Lower lobe of right lung (tissue), 2 donors: ENCODE measurements at regions not wholly inside any gene's neighbourhood (a gene's known extent, or its start where the extent isn't known, plus 50 kb on each side); places are given as distances from the start of the nearest gene placed in this dataset.

Experiments used
- ATAC-seq, 2 donors: fragments of 200-7000 bp; cut with Tn5 transposase; one replicate each; pipeline ENCODE4 v1.9.1; 2020 to 2022; ENCODE audit warnings: mild to moderate bottlenecking in 2 of 2, moderate library complexity in 2 of 2
- DNase-seq: peaks from one replicate; pipeline ENCODE4 v3.0.0-alpha.2; 2020
- H3K27ac ChIP-seq: fragments of 200-600 bp; one replicate; pipeline ENCODE4 v1.8.0; 2022
- H3K27me3 ChIP-seq: fragments of 200-600 bp; one replicate; pipeline ENCODE4 v1.8.0; 2022; ENCODE audit warnings: low read depth
- H3K36me3 ChIP-seq: fragments of 200-600 bp; one replicate; pipeline ENCODE4 v1.8.0; 2022; ENCODE audit warnings: mild to moderate bottlenecking
- H3K4me1 ChIP-seq: fragments of 200-600 bp; one replicate; pipeline ENCODE4 v1.8.0; 2022
- H3K4me3 ChIP-seq: fragments of 200-600 bp; one replicate; pipeline ENCODE4 v1.8.0; 2022; ENCODE audit warnings: mild to moderate bottlenecking
- H3K9me3 ChIP-seq: fragments of 200-600 bp; one replicate; pipeline ENCODE4 v1.8.0; 2022
- CTCF ChIP-seq: fragments of 200-600 bp; IDR thresholded peaks from one replicate; pipeline ENCODE4 v1.8.0; 2022; ENCODE audit warnings: antibody characterized with exemption, mild to moderate bottlenecking
- intact Hi-C: fragments of 100-400 bp; cut with DNase I; formaldehyde crosslinking; loops from one replicate; pipeline ENCODE4 v1.11.0; 2022
- donor health status: DM: no; HTN: yes; CAD: no; lungs with severe emphysema.

- H3K9me3 ChIP-seq, result no peaks in the 10 kb centered on the region
- TF ChIP-seq CTCF, result no peak
- ATAC-seq (no peak), DNase-seq (no peak)
- H3K36me3 ChIP-seq, result no peaks in the 10 kb centered on the region
- no peaks in the 10 kb centered on the region for H3K4me1 ChIP-seq
- intact Hi-C loops, result no loop called here
- no peaks in the 10 kb centered on the region for H3K27me3 ChIP-seq
- H3K4me3 ChIP-seq, result no peak overlapping the region
- no peak overlapping the region for H3K27ac ChIP-seq
Measured at GRCh38 chr6:12528581-12529363, 187.8 kb upstream of the PHACTR1 start.

- H3K36me3 ChIP-seq, result no peaks in the 10 kb centered on the region
- no peak overlapping the region for H3K27ac ChIP-seq
- ATAC-seq (no peak), DNase-seq (no peak)
- H3K27me3 ChIP-seq, result no peaks in the 10 kb centered on the region
- TF ChIP-seq CTCF, result no peak
- no peaks in the 10 kb centered on the region for H3K9me3 ChIP-seq
- no peak overlapping the region for H3K4me3 ChIP-seq
- intact Hi-C loops, result no loop called here
- no peaks in the 10 kb centered on the region for H3K4me1 ChIP-seq
Measured at GRCh38 chr6:12529364-12530019, 187.1 kb upstream of the PHACTR1 start.

- no peak for TF ChIP-seq CTCF
- intact Hi-C loops, result no loop called here
- H3K4me3 ChIP-seq, result no peak overlapping the region
- ATAC-seq (no peak), DNase-seq (no peak)
- H3K9me3 ChIP-seq, result no peaks in the 10 kb centered on the region
- H3K27ac ChIP-seq, result no peak overlapping the region
- no peaks in the 10 kb centered on the region for H3K27me3 ChIP-seq
- H3K36me3 ChIP-seq, result no peaks in the 10 kb centered on the region
- H3K4me1 ChIP-seq, result no peaks in the 10 kb centered on the region
Measured at GRCh38 chr6:12530345-12530744, 186.2 kb upstream of the PHACTR1 start.

- Histone ChIP-seq H3K27ac (no peak overlapping the region), H3K9me3 (no peaks in the 10 kb centered on the region), H3K4me1 (peaks cover 8% of the 10 kb centered on the region), H3K27me3 (no peaks in the 10 kb centered on the region), H3K36me3 (no peaks in the 10 kb centered on the region), H3K4me3 (no peak overlapping the region)
- DNase-seq (no peak), ATAC-seq (no peak)
- intact Hi-C loops, result no loop called here
- TF ChIP-seq CTCF, result no peak
Measured at GRCh38 chr6:12533586-12533985, 183.0 kb upstream of the PHACTR1 start.

- no peak for TF ChIP-seq CTCF
- peaks cover 8% of the 10 kb centered on the region for H3K4me1 ChIP-seq
- no peak overlapping the region for H3K4me3 ChIP-seq
- no peak overlapping the region for H3K27ac ChIP-seq
- no peaks in the 10 kb centered on the region for H3K36me3 ChIP-seq
- ATAC-seq (no peak), DNase-seq (no peak)
- no peaks in the 10 kb centered on the region for H3K9me3 ChIP-seq
- no peaks in the 10 kb centered on the region for H3K27me3 ChIP-seq
- intact Hi-C loops, result no loop called here
Measured at GRCh38 chr6:12534069-12534853, 182.3 kb upstream of the PHACTR1 start.
